ENCODE measurements at regions not wholly inside any gene's neighbourhood (a gene's known extent, or its start where the extent isn't known, plus 50 kb on each side); places are given as distances from the start of the nearest gene placed in this dataset.

GRCh38 chr11:119782006-119782738 is 53.2 kb upstream of the NECTIN1 start:
- Histone ChIP-seq H3K9ac (ENCODE audit: insufficient read length) (no peak overlapping the region), H3K36me3 (ENCODE audit: insufficient read depth, low read length) (no peaks in the 10 kb centered on the region), H3K9me3 (ENCODE audit: low read depth, low read length) (no peaks in the 10 kb centered on the region), H3K4me3 (no peak overlapping the region), H3K27ac (no peak overlapping the region)
- TF ChIP-seq FOXP2 (optimal IDR thresholded peaks at IDR 0.05; ENCODE audit: control extremely low read depth, extremely low read length, insufficient read depth) = no peak
- TF ChIP-seq EZH2 (IDR thresholded peaks at IDR 0.05) = no peak
- TF ChIP-seq POLR2AphosphoS5 (IDR thresholded peaks at IDR 0.05; ENCODE audit: borderline replicate concordance, low read depth, low read length) = no peak
- no peak for DNase-seq (ENCODE audit: low read depth, low spot score)

DNA sequence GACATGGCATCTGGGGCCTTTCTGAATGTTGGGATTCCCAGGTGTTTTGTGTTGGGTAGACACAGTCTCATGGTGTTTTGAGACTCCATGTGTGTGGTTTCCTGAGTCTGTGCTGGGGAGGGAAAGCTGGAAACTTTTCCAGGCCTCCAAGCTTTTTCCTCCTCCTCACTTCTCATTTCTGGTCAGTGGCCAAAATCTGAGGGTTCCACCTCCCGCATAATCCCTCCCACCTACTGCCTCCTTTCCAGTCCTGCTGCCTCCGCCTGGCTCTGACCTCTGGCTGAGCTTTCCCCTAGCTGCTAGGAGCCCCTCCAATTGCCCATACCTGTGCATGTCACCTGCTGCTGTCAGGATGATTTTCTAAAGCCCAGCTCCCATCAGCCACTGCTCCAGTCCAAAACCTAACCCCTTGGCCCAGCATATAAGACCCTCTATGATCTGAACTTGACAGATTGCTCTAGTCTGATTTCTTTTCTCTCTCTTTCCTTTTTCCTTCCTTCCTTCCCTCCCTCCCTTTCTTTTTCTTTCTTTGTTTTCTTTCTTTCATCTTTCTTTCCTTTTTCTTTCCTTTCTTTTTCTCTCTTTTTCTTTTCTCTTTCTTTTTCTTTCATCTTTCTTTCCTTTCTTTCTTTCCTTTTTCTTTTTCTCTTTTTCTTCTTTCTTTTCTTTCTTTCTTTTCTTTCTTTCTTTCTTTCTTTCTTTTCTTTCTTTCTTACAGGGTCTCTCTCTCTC is 51.4 kb upstream of the NECTIN1 start:
- no peak for DNase-seq (ENCODE audit: low read depth, low spot score)

GRCh38 chr11:119779195-119780071 is 50.4 kb upstream of the NECTIN1 start:
- DNase-seq (ENCODE audit: low read depth, low spot score) = no peak
- no peak overlapping the region for H3K4me3 ChIP-seq
- no peaks in the 10 kb centered on the region for H3K36me3 ChIP-seq (ENCODE audit: insufficient read depth, low read length)
- H3K27ac ChIP-seq = no peak overlapping the region
- H3K9ac ChIP-seq (ENCODE audit: insufficient read length) = no peak overlapping the region
- H3K9me3 ChIP-seq (ENCODE audit: low read depth, low read length) = no peaks in the 10 kb centered on the region
- TF ChIP-seq FOXP2 (optimal IDR thresholded peaks at IDR 0.05; ENCODE audit: control extremely low read depth, extremely low read length, insufficient read depth) = no peak
- TF ChIP-seq EZH2 (IDR thresholded peaks at IDR 0.05) = no peak
- TF ChIP-seq POLR2AphosphoS5 (IDR thresholded peaks at IDR 0.05; ENCODE audit: borderline replicate concordance, low read depth, low read length) = no peak

More for the DNA sequence above, 51.4 kb upstream of the NECTIN1 start:
- TF ChIP-seq EZH2 (IDR thresholded peaks at IDR 0.05) = no peak
- TF ChIP-seq FOXP2 (optimal IDR thresholded peaks at IDR 0.05; ENCODE audit: control extremely low read depth, extremely low read length, insufficient read depth) = no peak
- TF ChIP-seq POLR2AphosphoS5 (IDR thresholded peaks at IDR 0.05; ENCODE audit: borderline replicate concordance, low read depth, low read length) = no peak
- H3K9ac ChIP-seq (ENCODE audit: insufficient read length) = no peak overlapping the region
- no peak overlapping the region for H3K27ac ChIP-seq
- H3K9me3 ChIP-seq (ENCODE audit: low read depth, low read length) = no peaks in the 10 kb centered on the region
- H3K36me3 ChIP-seq (ENCODE audit: insufficient read depth, low read length) = no peaks in the 10 kb centered on the region
- H3K4me3 ChIP-seq = no peak overlapping the region

Measured in SK-N-MC (cell line).